ENCODE measurements at regions not wholly inside any gene's neighbourhood (a gene's known extent, or its start where the extent isn't known, plus 50 kb on each side); places are given as distances from the start of the nearest gene placed in this dataset.

DNA sequence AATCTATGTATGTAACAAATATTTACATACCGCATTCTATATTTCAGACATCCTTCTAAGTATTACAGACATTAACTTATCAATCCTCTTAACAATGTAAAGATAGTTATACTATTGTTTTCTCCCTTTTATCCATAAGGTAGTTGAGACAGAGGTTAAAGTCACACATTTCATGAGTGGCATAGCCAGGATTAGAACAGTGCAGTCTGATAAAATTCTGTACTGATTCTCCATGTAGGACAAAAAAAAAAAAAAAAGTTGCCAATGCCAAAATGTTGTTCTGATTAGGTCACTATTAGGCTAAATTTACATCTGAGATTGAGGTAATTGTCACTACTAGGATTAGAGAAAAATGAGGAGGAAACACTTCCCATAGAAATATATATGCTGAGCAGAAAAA, 629.2 kb downstream of the OTOL1 start:
- no peak for DNase-seq (ENCODE audit: low read depth)
- H3K4me3 ChIP-seq (ENCODE audit: low read depth, low read length) = no peak overlapping the region
- ChIA-PET POLR2A (no interaction called here), CTCF (no interaction called here)
- TF ChIP-seq, protein P1, sequence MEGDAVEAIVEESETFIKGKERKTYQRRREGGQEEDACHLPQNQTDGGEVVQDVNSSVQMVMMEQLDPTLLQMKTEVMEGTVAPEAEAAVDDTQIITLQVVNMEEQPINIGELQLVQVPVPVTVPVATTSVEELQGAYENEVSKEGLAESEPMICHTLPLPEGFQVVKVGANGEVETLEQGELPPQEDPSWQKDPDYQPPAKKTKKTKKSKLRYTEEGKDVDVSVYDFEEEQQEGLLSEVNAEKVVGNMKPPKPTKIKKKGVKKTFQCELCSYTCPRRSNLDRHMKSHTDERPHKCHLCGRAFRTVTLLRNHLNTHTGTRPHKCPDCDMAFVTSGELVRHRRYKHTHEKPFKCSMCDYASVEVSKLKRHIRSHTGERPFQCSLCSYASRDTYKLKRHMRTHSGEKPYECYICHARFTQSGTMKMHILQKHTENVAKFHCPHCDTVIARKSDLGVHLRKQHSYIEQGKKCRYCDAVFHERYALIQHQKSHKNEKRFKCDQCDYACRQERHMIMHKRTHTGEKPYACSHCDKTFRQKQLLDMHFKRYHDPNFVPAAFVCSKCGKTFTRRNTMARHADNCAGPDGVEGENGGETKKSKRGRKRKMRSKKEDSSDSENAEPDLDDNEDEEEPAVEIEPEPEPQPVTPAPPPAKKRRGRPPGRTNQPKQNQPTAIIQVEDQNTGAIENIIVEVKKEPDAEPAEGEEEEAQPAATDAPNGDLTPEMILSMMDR (IDR thresholded peaks at IDR 0.05; ENCODE audit: insufficient read depth, low read depth, low read length) = no peak
- no peaks in the 10 kb centered on the region for H3K36me3 ChIP-seq (ENCODE audit: control insufficient read depth, insufficient read depth, low read length)
- H3K27me3 ChIP-seq (ENCODE audit: control insufficient read depth, insufficient read depth, low read length) = no peaks in the 10 kb centered on the region

- Histone ChIP-seq H3K4me3 (ENCODE audit: low read depth, low read length) (no peak overlapping the region), H3K36me3 (ENCODE audit: control insufficient read depth, insufficient read depth, low read length) (no peaks in the 10 kb centered on the region), H3K27me3 (ENCODE audit: control insufficient read depth, insufficient read depth, low read length) (no peaks in the 10 kb centered on the region)
- TF ChIP-seq, protein P1 (IDR thresholded peaks at IDR 0.05; ENCODE audit: insufficient read depth, low read depth, low read length) = no peak
- DNase-seq (ENCODE audit: low read depth) = no peak
- CTCF ChIA-PET = interaction anchor here (1.0 kb wide), 1 partner anchor 8 kb away, joined by 4 read pairs; no protein-coding TSS in a partner anchor
- POLR2A ChIA-PET = interaction anchor here (0.6 kb wide), 1 partner anchor 227 kb away, joined by 4 read pairs; no protein-coding TSS in a partner anchor
These were observed 634.0 kb downstream of the OTOL1 start for GRCh38 chr3:162130582-162130981.

DNA sequence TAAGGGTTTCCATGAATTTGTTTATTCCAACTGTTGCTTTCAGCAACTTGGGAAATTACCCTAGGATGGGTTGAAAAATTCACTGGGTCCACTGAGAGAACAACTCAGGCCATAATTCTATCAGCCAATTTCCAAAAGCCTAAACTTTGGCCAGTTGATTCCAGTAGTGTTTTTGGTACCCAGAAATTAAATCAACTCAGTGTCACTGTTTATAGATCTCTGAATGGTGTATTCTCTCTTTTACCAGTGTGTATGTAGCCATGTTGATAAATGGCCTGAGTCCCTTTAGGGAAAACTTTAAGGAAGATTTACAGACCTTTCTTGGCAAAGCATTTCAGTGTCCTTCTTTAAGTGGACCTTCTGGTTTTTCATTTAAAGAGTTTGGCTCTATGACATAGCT, 636.4 kb downstream of the OTOL1 start:
- TF ChIP-seq, protein P1 (IDR thresholded peaks at IDR 0.05; ENCODE audit: insufficient read depth, low read depth, low read length) = no peak
- ChIA-PET CTCF (no interaction called here), POLR2A (no interaction called here)

DNA sequence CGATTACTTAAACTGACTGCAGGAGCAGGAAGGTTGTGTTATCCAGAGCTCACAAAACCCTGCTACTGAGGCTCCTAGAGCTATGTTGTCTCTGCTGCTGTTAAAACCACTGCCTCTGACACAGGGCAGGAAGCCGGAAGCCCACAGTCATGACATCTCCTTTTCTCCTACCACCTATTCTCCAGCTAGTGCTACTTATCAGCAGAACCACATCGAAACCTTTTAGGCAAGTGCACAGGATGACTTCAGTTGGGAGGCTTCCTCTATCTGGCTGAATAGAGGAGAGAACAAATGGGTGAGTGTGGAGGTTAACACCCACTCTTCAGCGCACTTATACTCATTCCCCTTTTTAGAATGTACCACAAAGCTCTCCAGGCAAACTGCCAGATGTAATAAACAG, 638.0 kb downstream of the OTOL1 start:
- ChIA-PET CTCF (no interaction called here), POLR2A (no interaction called here)
- TF ChIP-seq, protein P1 (IDR thresholded peaks at IDR 0.05; ENCODE audit: insufficient read depth, low read depth, low read length) = no peak
- Histone ChIP-seq H3K4me3 (ENCODE audit: low read depth, low read length) (no peak overlapping the region), H3K27me3 (ENCODE audit: control insufficient read depth, insufficient read depth, low read length) (no peaks in the 10 kb centered on the region), H3K36me3 (ENCODE audit: control insufficient read depth, insufficient read depth, low read length) (no peaks in the 10 kb centered on the region)
- no peak for DNase-seq (ENCODE audit: low read depth)

More for the DNA sequence above, 636.4 kb downstream of the OTOL1 start:
- Histone ChIP-seq H3K27me3 (ENCODE audit: control insufficient read depth, insufficient read depth, low read length) (no peaks in the 10 kb centered on the region), H3K4me3 (ENCODE audit: low read depth, low read length) (no peak overlapping the region), H3K36me3 (ENCODE audit: control insufficient read depth, insufficient read depth, low read length) (no peaks in the 10 kb centered on the region)
- DNase-seq (ENCODE audit: low read depth) = no peak

- Histone ChIP-seq H3K27me3 (ENCODE audit: control insufficient read depth, insufficient read depth, low read length) (no peaks in the 10 kb centered on the region), H3K36me3 (ENCODE audit: control insufficient read depth, insufficient read depth, low read length) (no peaks in the 10 kb centered on the region), H3K4me3 (ENCODE audit: low read depth, low read length) (no peak overlapping the region)
- TF ChIP-seq, protein P1 (IDR thresholded peaks at IDR 0.05; ENCODE audit: insufficient read depth, low read depth, low read length) = no peak
- DNase-seq (ENCODE audit: low read depth) = no peak
- POLR2A ChIA-PET = no interaction called here
- CTCF ChIA-PET = interaction anchor here (0.6 kb wide), 2 partner anchors 61 to 666 kb away, joined by 3 to 4 read pairs; no protein-coding TSS in a partner anchor
These were observed 639.5 kb downstream of the OTOL1 start for GRCh38 chr3:162136136-162136535.
